ENCODE measurements at regions not wholly inside any gene's neighbourhood (a gene's known extent, or its start where the extent isn't known, plus 50 kb on each side); places are given as distances from the start of the nearest gene placed in this dataset.

DNA sequence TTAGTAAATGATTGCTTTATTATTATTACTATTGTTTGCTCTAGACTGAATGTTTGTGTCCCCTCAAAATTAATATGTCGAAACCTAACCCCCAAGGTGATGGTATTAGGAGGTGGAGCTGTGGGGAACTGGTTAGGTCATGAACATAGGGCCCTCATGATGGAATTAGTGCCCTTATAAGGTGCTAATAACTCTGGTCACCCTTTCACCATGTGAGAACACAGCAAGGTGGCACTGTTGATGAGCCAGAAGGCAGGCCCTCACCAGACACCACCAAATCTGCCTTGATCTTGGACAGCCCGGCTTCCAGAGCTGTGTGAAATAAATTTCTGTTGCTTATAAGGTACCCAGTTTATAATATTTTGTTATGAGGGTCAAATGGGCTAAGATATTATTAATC, 95.8 kb downstream of the BDNF start:
- H3K36me3 ChIP-seq (ENCODE audit: control insufficient read depth in 4 of 4, insufficient read depth in 4 of 4, low read length in 3 of 4) = no peaks in the 10 kb centered on the region
- H3K4me1 ChIP-seq (ENCODE audit: control extremely low read depth in 1 of 4, control insufficient read depth in 4 of 4, insufficient read depth in 4 of 4, low read length in 3 of 4) = no peaks in the 10 kb centered on the region
- no peak overlapping the region for H3K27ac ChIP-seq (ENCODE audit: insufficient read depth in 1 of 2, low read depth in 1 of 2, low read length in 2 of 2, poor library complexity in 1 of 2, severe bottlenecking in 2 of 2)
- POLR2A ChIA-PET = no interaction called here
- H3K4me3 ChIP-seq (ENCODE audit: control insufficient read depth in 1 of 7, extremely low read depth in 1 of 7, insufficient read depth in 4 of 7, low read depth in 2 of 7, low read length in 6 of 7) = no peak overlapping the region
- no peaks in the 10 kb centered on the region for H3K9me3 ChIP-seq (ENCODE audit: control extremely low read depth in 1 of 5, control insufficient read depth in 4 of 5, insufficient read depth in 2 of 5, low read depth in 1 of 5, low read length in 4 of 5)
- 100% methylated on average over 1 of the region's 2 CpGs for WGBS (ENCODE audit: insufficient coverage)
- H3K27me3 ChIP-seq (replicated peaks in 2 of 5; ENCODE audit: control insufficient read depth in 4 of 5, insufficient read depth in 5 of 5, low read length in 4 of 5) = no peaks in the 10 kb centered on the region
- CTCF ChIA-PET = interaction anchor here (0.7 kb wide), 1 partner anchor 12 kb away, joined by 3 read pairs; no protein-coding TSS in a partner anchor
- DNase-seq = no peak

DNA sequence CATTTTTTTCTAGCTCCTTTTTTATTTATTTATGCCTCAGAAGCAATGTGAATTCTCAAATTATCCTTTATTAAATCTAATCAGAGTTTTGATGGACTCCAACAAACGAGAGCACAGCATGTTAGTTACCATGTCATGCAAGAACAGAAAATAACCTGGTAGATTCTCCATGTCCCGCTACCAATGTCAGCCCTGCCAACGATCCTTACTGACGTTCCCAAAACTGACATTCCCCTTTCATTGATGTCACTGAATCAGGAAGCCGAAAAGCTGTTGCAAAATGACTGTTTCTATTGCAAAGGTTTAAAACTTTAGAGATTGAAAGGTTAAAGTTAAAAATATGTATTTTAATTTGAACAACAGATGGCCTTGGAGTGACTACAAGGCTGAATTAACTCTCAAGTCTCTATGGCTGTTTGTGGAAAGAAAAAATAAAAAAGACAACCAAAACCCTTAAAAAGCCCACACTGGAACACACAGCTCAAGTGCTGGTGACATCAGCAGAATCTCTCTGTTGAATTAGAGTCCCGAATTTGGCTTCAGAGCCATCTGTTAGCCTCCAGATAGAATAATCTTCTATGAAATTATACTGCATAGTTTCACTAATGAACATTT, 96.8 kb downstream of the BDNF start:
- no peak for DNase-seq
- WGBS (ENCODE audit: insufficient coverage) = 94% methylated on average over 5 of the region's 6 CpGs
- no peaks in the 10 kb centered on the region for H3K4me1 ChIP-seq (ENCODE audit: control extremely low read depth in 1 of 4, control insufficient read depth in 4 of 4, insufficient read depth in 4 of 4, low read length in 3 of 4)
- H3K36me3 ChIP-seq (ENCODE audit: control insufficient read depth in 4 of 4, insufficient read depth in 4 of 4, low read length in 3 of 4) = no peaks in the 10 kb centered on the region
- H3K9me3 ChIP-seq (ENCODE audit: control extremely low read depth in 1 of 5, control insufficient read depth in 4 of 5, insufficient read depth in 2 of 5, low read depth in 1 of 5, low read length in 4 of 5) = no peaks in the 10 kb centered on the region
- ChIA-PET POLR2A (no interaction called here), CTCF (no interaction called here)
- H3K27ac ChIP-seq (ENCODE audit: insufficient read depth in 1 of 2, low read depth in 1 of 2, low read length in 2 of 2, poor library complexity in 1 of 2, severe bottlenecking in 2 of 2) = no peak overlapping the region
- H3K4me3 ChIP-seq (ENCODE audit: control insufficient read depth in 1 of 7, extremely low read depth in 1 of 7, insufficient read depth in 4 of 7, low read depth in 2 of 7, low read length in 6 of 7) = no peak overlapping the region
- H3K27me3 ChIP-seq (replicated peaks in 2 of 5; ENCODE audit: control insufficient read depth in 4 of 5, insufficient read depth in 5 of 5, low read length in 4 of 5) = no peaks in the 10 kb centered on the region

DNA sequence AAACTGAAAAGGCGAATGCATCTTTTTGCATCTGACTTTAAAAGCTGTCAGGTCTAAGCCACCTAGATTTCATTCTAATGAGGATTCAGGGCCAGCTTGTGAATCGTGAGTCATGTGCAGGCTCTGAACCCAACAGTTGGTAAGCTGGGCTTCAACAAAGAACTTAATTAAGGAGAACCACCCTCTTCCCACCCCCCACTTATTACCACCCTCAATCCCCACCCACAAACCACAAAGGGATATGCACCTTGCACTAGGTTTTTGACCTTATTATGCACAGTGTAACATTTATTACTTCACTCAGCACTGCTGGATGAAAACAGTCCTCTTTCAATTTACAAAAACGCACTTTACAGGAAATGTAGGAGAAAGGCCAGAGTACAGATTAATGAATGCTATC, 94.1 kb upstream of the LIN7C start:
- Histone ChIP-seq H3K4me3 (ENCODE audit: control insufficient read depth in 1 of 7, extremely low read depth in 1 of 7, insufficient read depth in 4 of 7, low read depth in 2 of 7, low read length in 6 of 7) (no peak overlapping the region), H3K36me3 (ENCODE audit: control insufficient read depth in 4 of 4, insufficient read depth in 4 of 4, low read length in 3 of 4) (no peaks in the 10 kb centered on the region), H3K27ac (ENCODE audit: insufficient read depth in 1 of 2, low read depth in 1 of 2, low read length in 2 of 2, poor library complexity in 1 of 2, severe bottlenecking in 2 of 2) (no peak overlapping the region), H3K27me3 (replicated peaks in 2 of 5; ENCODE audit: control insufficient read depth in 4 of 5, insufficient read depth in 5 of 5, low read length in 4 of 5) (no peaks in the 10 kb centered on the region), H3K4me1 (ENCODE audit: control extremely low read depth in 1 of 4, control insufficient read depth in 4 of 4, insufficient read depth in 4 of 4, low read length in 3 of 4) (no peaks in the 10 kb centered on the region), H3K9me3 (ENCODE audit: control extremely low read depth in 1 of 5, control insufficient read depth in 4 of 5, insufficient read depth in 2 of 5, low read depth in 1 of 5, low read length in 4 of 5) (no peaks in the 10 kb centered on the region)
- DNase-seq = no peak
- 100% methylated on average over 1 of the region's 3 CpGs for WGBS (ENCODE audit: insufficient coverage)
- CTCF ChIA-PET = no interaction called here
- POLR2A ChIA-PET = no interaction called here

DNA sequence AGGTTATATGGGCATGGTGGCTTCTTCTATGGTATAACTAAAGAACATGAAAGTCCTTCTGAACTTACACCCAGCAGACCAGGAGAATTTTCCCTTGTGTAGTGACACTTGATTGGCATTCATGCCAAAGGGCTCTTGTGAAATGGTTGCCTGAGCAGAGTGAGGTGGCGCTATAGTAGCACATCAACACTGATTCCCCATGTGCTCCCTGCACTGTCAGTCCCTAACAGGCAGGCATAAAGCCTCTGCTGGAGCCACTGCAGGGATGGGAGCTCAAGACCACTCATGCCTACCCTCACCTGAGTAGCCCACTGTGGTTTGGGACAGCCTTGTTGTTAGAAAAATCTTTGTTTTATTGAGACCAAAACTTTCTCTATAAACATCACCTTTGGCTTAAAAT, 92.6 kb upstream of the LIN7C start:
- no peak for DNase-seq
- POLR2A ChIA-PET = no interaction called here

DNA sequence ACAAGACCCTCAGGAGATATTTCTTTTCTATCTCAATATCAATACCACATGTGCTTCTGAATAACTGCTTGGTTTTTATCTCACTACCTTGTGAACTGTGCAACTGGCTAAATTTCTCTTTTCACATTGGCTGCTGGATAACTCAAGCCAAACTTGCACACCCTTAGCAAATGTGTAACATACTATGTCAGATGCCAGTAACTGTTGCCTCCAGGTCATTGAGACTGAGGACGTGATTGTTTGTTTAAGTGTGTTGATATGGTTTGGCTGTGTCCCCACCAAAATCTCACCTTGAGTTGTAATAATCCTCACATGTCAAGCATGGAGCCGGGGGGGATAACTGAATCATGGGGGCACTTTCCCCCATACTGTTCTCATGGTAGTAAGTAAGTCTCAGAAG, 90.2 kb upstream of the LIN7C start:
- no peaks in the 10 kb centered on the region for H3K4me1 ChIP-seq (ENCODE audit: control extremely low read depth in 1 of 4, control insufficient read depth in 4 of 4, insufficient read depth in 4 of 4, low read length in 3 of 4)
- no peak overlapping the region for H3K27ac ChIP-seq (ENCODE audit: insufficient read depth in 1 of 2, low read depth in 1 of 2, low read length in 2 of 2, poor library complexity in 1 of 2, severe bottlenecking in 2 of 2)
- POLR2A ChIA-PET = no interaction called here
- H3K9me3 ChIP-seq (ENCODE audit: control extremely low read depth in 1 of 5, control insufficient read depth in 4 of 5, insufficient read depth in 2 of 5, low read depth in 1 of 5, low read length in 4 of 5) = no peaks in the 10 kb centered on the region
- no peak overlapping the region for H3K4me3 ChIP-seq (ENCODE audit: control insufficient read depth in 1 of 7, extremely low read depth in 1 of 7, insufficient read depth in 4 of 7, low read depth in 2 of 7, low read length in 6 of 7)
- DNase-seq = no peak
- H3K27me3 ChIP-seq (replicated peaks in 2 of 5; ENCODE audit: control insufficient read depth in 4 of 5, insufficient read depth in 5 of 5, low read length in 4 of 5) = no peaks in the 10 kb centered on the region
- H3K36me3 ChIP-seq (ENCODE audit: control insufficient read depth in 4 of 4, insufficient read depth in 4 of 4, low read length in 3 of 4) = no peaks in the 10 kb centered on the region
- CTCF ChIA-PET = no interaction called here
- WGBS (ENCODE audit: insufficient coverage) = 100% methylated on average over 1 of the region's 2 CpGs

More for the DNA sequence above, 92.6 kb upstream of the LIN7C start:
- Histone ChIP-seq H3K4me1 (ENCODE audit: control extremely low read depth in 1 of 4, control insufficient read depth in 4 of 4, insufficient read depth in 4 of 4, low read length in 3 of 4) (no peaks in the 10 kb centered on the region), H3K27ac (ENCODE audit: insufficient read depth in 1 of 2, low read depth in 1 of 2, low read length in 2 of 2, poor library complexity in 1 of 2, severe bottlenecking in 2 of 2) (no peak overlapping the region), H3K27me3 (replicated peaks in 2 of 5; ENCODE audit: control insufficient read depth in 4 of 5, insufficient read depth in 5 of 5, low read length in 4 of 5) (no peaks in the 10 kb centered on the region), H3K9me3 (ENCODE audit: control extremely low read depth in 1 of 5, control insufficient read depth in 4 of 5, insufficient read depth in 2 of 5, low read depth in 1 of 5, low read length in 4 of 5) (no peaks in the 10 kb centered on the region), H3K36me3 (ENCODE audit: control insufficient read depth in 4 of 4, insufficient read depth in 4 of 4, low read length in 3 of 4) (no peaks in the 10 kb centered on the region), H3K4me3 (ENCODE audit: control insufficient read depth in 1 of 7, extremely low read depth in 1 of 7, insufficient read depth in 4 of 7, low read depth in 2 of 7, low read length in 6 of 7) (no peak overlapping the region)
- WGBS (ENCODE audit: insufficient coverage) = 100% methylated on average over 1 of the region's 1 CpG
- CTCF ChIA-PET = interaction anchor here (0.6 kb wide), 1 partner anchor 296 kb away, joined by 5 read pairs; no protein-coding TSS in a partner anchor

DNA sequence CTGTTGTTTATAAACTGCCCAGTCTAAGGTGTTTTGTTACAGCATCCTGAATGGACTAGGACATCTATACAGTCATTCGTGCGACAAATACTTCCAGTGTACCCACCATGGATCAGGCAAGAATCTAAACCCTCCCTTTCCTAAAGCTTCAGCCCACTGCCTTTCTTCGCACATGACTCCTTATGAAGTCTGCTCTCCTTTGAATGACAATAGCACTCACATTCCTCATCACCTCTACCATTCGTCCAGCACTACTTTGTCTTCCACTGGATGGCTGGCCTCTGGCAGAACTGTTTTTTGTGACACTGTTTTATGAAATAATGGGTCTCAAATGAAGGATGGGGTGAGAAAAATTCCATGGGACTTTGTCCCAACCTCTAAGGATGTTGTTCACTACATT, 89.8 kb upstream of the LIN7C start:
- WGBS (ENCODE audit: insufficient coverage) = 50% methylated on average over 2 of the region's 4 CpGs
- H3K36me3 ChIP-seq (ENCODE audit: control insufficient read depth in 4 of 4, insufficient read depth in 4 of 4, low read length in 3 of 4) = no peaks in the 10 kb centered on the region
- CTCF ChIA-PET = no interaction called here
- no peak overlapping the region for H3K4me3 ChIP-seq (ENCODE audit: control insufficient read depth in 1 of 7, extremely low read depth in 1 of 7, insufficient read depth in 4 of 7, low read depth in 2 of 7, low read length in 6 of 7)
- POLR2A ChIA-PET = no interaction called here
- no peaks in the 10 kb centered on the region for H3K27me3 ChIP-seq (replicated peaks in 2 of 5; ENCODE audit: control insufficient read depth in 4 of 5, insufficient read depth in 5 of 5, low read length in 4 of 5)
- no peak overlapping the region for H3K27ac ChIP-seq (ENCODE audit: insufficient read depth in 1 of 2, low read depth in 1 of 2, low read length in 2 of 2, poor library complexity in 1 of 2, severe bottlenecking in 2 of 2)
- H3K4me1 ChIP-seq (ENCODE audit: control extremely low read depth in 1 of 4, control insufficient read depth in 4 of 4, insufficient read depth in 4 of 4, low read length in 3 of 4) = no peaks in the 10 kb centered on the region
- DNase-seq = no peak
- no peaks in the 10 kb centered on the region for H3K9me3 ChIP-seq (ENCODE audit: control extremely low read depth in 1 of 5, control insufficient read depth in 4 of 5, insufficient read depth in 2 of 5, low read depth in 1 of 5, low read length in 4 of 5)

DNA sequence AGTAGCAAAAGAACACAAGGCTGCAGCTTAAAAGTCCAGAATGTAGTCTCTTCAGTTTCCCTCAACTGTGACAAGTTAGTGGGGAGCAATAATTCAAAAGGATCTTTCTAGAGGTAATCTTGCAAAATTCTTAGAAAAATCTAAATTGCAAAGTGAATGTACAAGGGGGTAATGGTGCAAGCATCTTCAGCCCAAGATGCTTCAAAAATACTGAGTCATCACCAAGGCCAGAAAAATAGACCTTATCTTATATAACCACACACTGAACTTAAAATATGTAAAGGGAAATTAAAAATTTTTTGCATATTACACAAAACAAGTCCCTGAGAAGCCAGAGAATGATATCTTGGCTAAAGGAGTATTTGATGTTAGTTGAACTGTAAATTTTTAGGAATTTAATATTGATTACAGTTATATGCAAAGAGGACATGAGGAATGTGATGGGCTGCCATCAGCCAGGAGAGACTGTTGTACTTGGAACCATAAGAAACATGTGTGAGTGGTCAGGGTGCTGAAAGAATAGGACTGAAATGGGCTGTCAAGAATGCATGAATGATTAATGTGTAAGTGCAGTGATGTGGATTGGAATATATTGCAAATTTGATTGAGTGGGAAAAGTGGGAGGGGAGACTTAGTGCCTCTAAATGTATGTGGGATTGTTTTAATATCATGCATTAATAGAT, 85.7 kb upstream of the LIN7C start:
- DNase-seq = peak in 2 of 3 donors; percentile 26 to 36
- H3K4me1 ChIP-seq (ENCODE audit: control extremely low read depth in 1 of 4, control insufficient read depth in 4 of 4, insufficient read depth in 4 of 4, low read length in 3 of 4) = no peaks in the 10 kb centered on the region
- no peak overlapping the region for H3K27ac ChIP-seq (ENCODE audit: insufficient read depth in 1 of 2, low read depth in 1 of 2, low read length in 2 of 2, poor library complexity in 1 of 2, severe bottlenecking in 2 of 2)
- H3K27me3 ChIP-seq (replicated peaks in 2 of 5; ENCODE audit: control insufficient read depth in 4 of 5, insufficient read depth in 5 of 5, low read length in 4 of 5) = no peaks in the 10 kb centered on the region
- no peaks in the 10 kb centered on the region for H3K9me3 ChIP-seq (ENCODE audit: control extremely low read depth in 1 of 5, control insufficient read depth in 4 of 5, insufficient read depth in 2 of 5, low read depth in 1 of 5, low read length in 4 of 5)
- ChIA-PET CTCF (no interaction called here), POLR2A (no interaction called here)
- no peak overlapping the region for H3K4me3 ChIP-seq (ENCODE audit: control insufficient read depth in 1 of 7, extremely low read depth in 1 of 7, insufficient read depth in 4 of 7, low read depth in 2 of 7, low read length in 6 of 7)
- no peaks in the 10 kb centered on the region for H3K36me3 ChIP-seq (ENCODE audit: control insufficient read depth in 4 of 4, insufficient read depth in 4 of 4, low read length in 3 of 4)

All from common myeloid progenitor, CD34-positive (primary cell).